H1 (cell line): ENCODE measurements at regions not wholly inside any gene's neighbourhood (a gene's known extent, or its start where the extent isn't known, plus 50 kb on each side); places are given as distances from the start of the nearest gene placed in this dataset.

Source experiments
- CTCF ChIA-PET: fragments of 300-600 bp; sonication (Branson Sonifier 250); formaldehyde crosslinking; loops from one replicate; lab custom pipeline; 2021; ENCODE audit not compliant: partially characterized antibody; lab: Charles Lee
- POLR2A ChIA-PET: fragments of 300-600 bp; sonication (Branson Sonifier 250); formaldehyde crosslinking; loops from one replicate; lab custom pipeline; 2021; ENCODE audit warnings: inconsistent platforms; ENCODE audit not compliant: partially characterized antibody; lab: Charles Lee
- DNase-seq, 2 experiments: peaks; one replicate each; pipeline versions ENCODE4 v3.0.0 to v3.0.0-alpha.2; 2010 to 2022; ENCODE audit warnings: low spot score in 2 of 2, low read depth in 1 of 2, mixed read lengths in 1 of 2
- FAIRE-seq: peaks from 2 replicates; lab custom pipeline; 2011; peaks lifted over from hg19 to GRCh38; lab: Jason Lieb, UNC
- H2AFZ ChIP-seq: 2 replicates; pipeline ENCODE4 v1.8.1; 2012; ENCODE audit warnings: low read length, inconsistent platforms
- H2AK5ac ChIP-seq: 2 replicates; pipeline ENCODE4 v1.6.1; 2013; ENCODE audit warnings: low read depth, low read length
- H2BK120ac ChIP-seq: replicated peaks from 2 replicates; pipeline ENCODE3; 2013; ENCODE audit warnings: low read depth, low read length, inconsistent platforms
- H2BK12ac ChIP-seq: 2 replicates; pipeline ENCODE4 v1.6.1; 2013; ENCODE audit warnings: low read depth, low read length
- H2BK15ac ChIP-seq: 2 replicates; pipeline ENCODE4 v1.6.1; 2013; ENCODE audit warnings: low read length
- H2BK20ac ChIP-seq: 2 replicates; pipeline ENCODE4 v1.6.1; 2013; ENCODE audit warnings: low read length
- H2BK5ac ChIP-seq: 2 replicates; pipeline ENCODE4 v1.6.1; 2013; ENCODE audit warnings: low read depth, low read length
- H3K14ac ChIP-seq: 2 replicates; pipeline ENCODE4 v1.6.1; 2013; ENCODE audit warnings: inconsistent platforms; ENCODE audit not compliant: insufficient read length
- H3K18ac ChIP-seq: 2 replicates; pipeline ENCODE4 v1.6.1; 2013; ENCODE audit warnings: low read length; ENCODE audit errors: extremely low read depth
- H3K23ac ChIP-seq: 2 replicates; pipeline ENCODE4 v1.6.1; 2013; ENCODE audit warnings: inconsistent platforms; ENCODE audit not compliant: insufficient read length
- H3K23me2 ChIP-seq: 2 replicates; pipeline ENCODE4 v1.6.1; 2013; ENCODE audit warnings: low read depth, low read length
- H3K27ac ChIP-seq: 2 replicates; pipeline ENCODE4 v1.6.1; 2011; ENCODE audit warnings: low read depth, low read length, inconsistent platforms
- H3K27me3 ChIP-seq, 4 experiments: replicated peaks in 1 of 4; 1 replicate in 1 of 4; 2 replicates in 3 of 4; pipeline versions ENCODE4 v1.6.1 to v1.8.1; 2011 to 2013; ENCODE audit warnings: low read length in 3 of 4, mild to moderate bottlenecking in 3 of 4, inconsistent platforms in 2 of 4, mixed read lengths in 2 of 4, moderate library complexity in 1 of 4; ENCODE audit not compliant: control insufficient read depth in 3 of 4, insufficient read depth in 3 of 4; ENCODE audit errors: extremely low read depth in 1 of 4
- H3K36me3 ChIP-seq, 4 experiments: 2 replicates each; pipeline versions ENCODE4 v1.6.1 to v1.8.1; 2011 to 2013; ENCODE audit warnings: mild to moderate bottlenecking in 4 of 4, low read length in 3 of 4, moderate library complexity in 2 of 4, control low read depth in 1 of 4, inconsistent platforms in 1 of 4; ENCODE audit not compliant: insufficient read depth in 4 of 4, control insufficient read depth in 2 of 4
- H3K4ac ChIP-seq: replicated peaks from 2 replicates; pipeline ENCODE3; 2013; ENCODE audit warnings: low read length, low read depth, mixed read lengths, inconsistent platforms; ENCODE audit not compliant: insufficient read length
- H3K4me1 ChIP-seq, 4 experiments: replicated peaks in 1 of 4; 1 replicate in 1 of 4; 2 replicates in 3 of 4; pipeline versions ENCODE4 v1.6.1 to v1.8.1; 2011 to 2013; ENCODE audit warnings: low read length in 3 of 4, inconsistent platforms in 2 of 4, mixed read lengths in 1 of 4; ENCODE audit not compliant: insufficient read depth in 4 of 4, control insufficient read depth in 3 of 4
- H3K4me2 ChIP-seq, 2 experiments: 2 replicates each; pipeline versions ENCODE4 v1.6.1 to v1.8.1; 2011 to 2013; ENCODE audit warnings: low read depth in 2 of 2, low read length in 2 of 2, control low read depth in 1 of 2, inconsistent platforms in 1 of 2, mild to moderate bottlenecking in 1 of 2; ENCODE audit not compliant: insufficient read depth in 1 of 2
- H3K4me3 ChIP-seq, 4 experiments: fragments of 200-600, 300-600 bp in 1 of 4; sonication (generic), shearing (Covaris generic), sonication (Bioruptor Twin) in 1 of 4; 2 replicates each; pipeline versions ENCODE4 v1.5.1 to v1.8.1; 2011 to 2016; ENCODE audit warnings: low read length in 4 of 4, low read depth in 3 of 4, control low read depth in 2 of 4, inconsistent platforms in 2 of 4, mild to moderate bottlenecking in 2 of 4, mixed read lengths in 1 of 4, moderate library complexity in 1 of 4; ENCODE audit not compliant: insufficient read depth in 2 of 4; ENCODE audit errors: extremely low read depth in 1 of 4
- H3K56ac ChIP-seq: replicated peaks from 2 replicates; pipeline ENCODE3; 2013; ENCODE audit warnings: low read depth, mild to moderate bottlenecking, mixed read lengths, low read length, inconsistent platforms; ENCODE audit not compliant: insufficient read length
- H3K79me1 ChIP-seq: 2 replicates; pipeline ENCODE4 v1.6.1; 2013; ENCODE audit warnings: low read depth, low read length, control low read depth
- H3K79me2 ChIP-seq, 2 experiments: 2 replicates each; pipeline versions ENCODE4 v1.6.1 to v1.8.1; 2012 to 2013; ENCODE audit warnings: low read length in 2 of 2, mild to moderate bottlenecking in 2 of 2, inconsistent platforms in 1 of 2; ENCODE audit not compliant: insufficient read depth in 2 of 2, control insufficient read depth in 1 of 2
- H3K9ac ChIP-seq, 4 experiments: replicated peaks in 1 of 4; 1 replicate in 1 of 4; 2 replicates in 3 of 4; pipeline versions ENCODE4 v1.6.1 to v1.8.1; 2011 to 2013; ENCODE audit warnings: low read depth in 3 of 4, low read length in 3 of 4, control low read depth in 2 of 4, mild to moderate bottlenecking in 2 of 4, moderate library complexity in 2 of 4, inconsistent platforms in 1 of 4; ENCODE audit errors: extremely low read depth in 1 of 4
- H3K9me3 ChIP-seq, 2 experiments: 2 replicates each; pipeline versions ENCODE4 v1.6.1 to v1.8.1; 2012 to 2013; ENCODE audit warnings: mild to moderate bottlenecking in 2 of 2, moderate library complexity in 2 of 2, control low read depth in 1 of 2, inconsistent platforms in 1 of 2, low read depth in 1 of 2, low read length in 1 of 2, mixed read lengths in 1 of 2; ENCODE audit not compliant: insufficient read depth in 2 of 2
- H4K20me1 ChIP-seq, 2 experiments: replicated peaks in 1 of 2; 2 replicates each; pipeline versions ENCODE3 to v1.8.1; 2011 to 2013; ENCODE audit warnings: inconsistent platforms in 2 of 2, low read length in 2 of 2, mild to moderate bottlenecking in 1 of 2; ENCODE audit not compliant: insufficient read depth in 2 of 2, control insufficient read depth in 1 of 2
- H4K5ac ChIP-seq: 2 replicates; pipeline ENCODE4 v1.6.1; 2013; ENCODE audit warnings: low read length, low read depth, mixed read lengths, inconsistent platforms; ENCODE audit not compliant: insufficient read length
- H4K8ac ChIP-seq: 2 replicates; pipeline ENCODE4 v1.8.0; 2013; ENCODE audit warnings: mild to moderate bottlenecking, moderate library complexity, low read length, inconsistent platforms; ENCODE audit not compliant: insufficient read depth; ENCODE audit errors: extremely low read depth
- H4K91ac ChIP-seq: replicated peaks from 2 replicates; pipeline ENCODE3; 2013; ENCODE audit warnings: low read length, mixed read lengths, inconsistent platforms; ENCODE audit not compliant: insufficient read length
- FOSL1 ChIP-seq: IDR thresholded peaks from 2 replicates; pipeline ENCODE4 v1.6.1; 2011; ENCODE audit warnings: mild to moderate bottlenecking, low read depth, low read length, moderate library complexity; ENCODE audit not compliant: insufficient read depth
- KDM1A ChIP-seq: fragments of 200-600, 300-600 bp; sonication (generic); IDR thresholded peaks from 2 replicates; pipeline ENCODE4 v1.7.1; 2016; ENCODE audit warnings: mild to moderate bottlenecking, low read length, borderline replicate concordance
- RNF2 ChIP-seq: fragments of 200-900, 300-1000 bp; sonication (generic); IDR thresholded peaks from 2 replicates; pipeline ENCODE4 v1.7.1; 2016; ENCODE audit warnings: borderline replicate concordance, low read depth, mild to moderate bottlenecking, antibody characterized with exemption, low read length; ENCODE audit not compliant: poor library complexity, severe bottlenecking; ENCODE audit errors: missing control alignments
- SIRT6 ChIP-seq: IDR thresholded peaks from one replicate; pipeline ENCODE4 v1.7.1; 2012; ENCODE audit warnings: low read length, inconsistent platforms

DNA sequence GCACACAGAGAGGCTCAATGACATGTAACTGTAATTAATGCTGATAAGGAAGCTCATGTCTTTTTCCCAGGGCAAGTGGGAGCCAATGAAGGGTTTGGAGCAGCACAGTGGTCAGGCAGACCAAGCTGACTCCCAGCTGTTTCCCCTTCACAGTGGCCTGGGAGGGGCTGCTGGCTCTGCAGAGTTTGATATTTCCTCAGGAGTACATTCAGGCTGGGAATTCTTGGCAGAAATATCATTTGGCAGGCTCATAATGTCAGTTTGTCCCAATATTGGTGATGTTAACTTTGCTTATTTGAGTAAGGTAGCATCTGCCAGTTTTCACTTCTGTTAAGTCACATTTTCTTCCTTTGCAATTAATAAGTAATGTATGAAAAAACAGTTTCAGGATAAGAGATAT is 247.0 kb downstream of the EMP1 start:
- H2BK5ac ChIP-seq, result no peak overlapping the region
- H3K79me2 ChIP-seq, result no peaks in the 10 kb centered on the region
- H3K18ac ChIP-seq, result no peak overlapping the region
- no peak overlapping the region for H2AFZ ChIP-seq
- no peak overlapping the region for H3K4me2 ChIP-seq
- no peak overlapping the region for H2BK20ac ChIP-seq
- H3K79me1 ChIP-seq, result no peaks in the 10 kb centered on the region
- TF ChIP-seq FOSL1 (no peak), RNF2 (no peak), KDM1A (no peak), SIRT6 (no peak)
- H3K27ac ChIP-seq, result no peak overlapping the region
- H2BK120ac ChIP-seq, result no peak overlapping the region
- H3K36me3 ChIP-seq, result no peaks in the 10 kb centered on the region
- no peak overlapping the region for H4K91ac ChIP-seq
- no peak overlapping the region for H3K23ac ChIP-seq
- no peak overlapping the region for H2BK12ac ChIP-seq
- H3K14ac ChIP-seq, result no peak overlapping the region
- FAIRE-seq (no peak), DNase-seq (no peak)
- H2AK5ac ChIP-seq, result no peak overlapping the region
- no peak overlapping the region for H2BK15ac ChIP-seq
- H4K20me1 ChIP-seq, result no peaks in the 10 kb centered on the region
- H3K4me3 ChIP-seq, result no peak overlapping the region
- ChIA-PET CTCF (interaction anchor here (0.6 kb wide), 1 partner anchor 81 kb away, joined by 3 read pairs; no protein-coding TSS in a partner anchor), POLR2A (no interaction called here)
- H3K4ac ChIP-seq, result no peak overlapping the region
- no peak overlapping the region for H3K56ac ChIP-seq
- no peaks in the 10 kb centered on the region for H3K27me3 ChIP-seq
- no peak overlapping the region for H4K5ac ChIP-seq
- no peaks in the 10 kb centered on the region for H3K4me1 ChIP-seq
- H3K9me3 ChIP-seq, result no peaks in the 10 kb centered on the region
- no peak overlapping the region for H4K8ac ChIP-seq
- H3K23me2 ChIP-seq, result no peaks in the 10 kb centered on the region; the same call in 1 of the 2 replicates
- no peak overlapping the region for H3K9ac ChIP-seq
